CD8-positive, alpha-beta memory T cell (primary cell): ENCODE measurements at regions not wholly inside any gene's neighbourhood (a gene's known extent, or its start where the extent isn't known, plus 50 kb on each side); places are given as distances from the start of the nearest gene placed in this dataset.
A peak's percentile ranks its signal among the peaks of the same experiment; 100 is the strongest.

Experiments used
- CTCF ChIA-PET: fragments of 350-600 bp; sonication (Branson Sonifier 250); formaldehyde crosslinking; loops from one replicate; lab custom pipeline; 2021; ENCODE audit warnings: antibody characterized with exemption; lab: Charles Lee
- POLR2A ChIA-PET: fragments of 350-600 bp; sonication (Branson Sonifier 250); formaldehyde crosslinking; loops from one replicate; lab custom pipeline; 2021; ENCODE audit warnings: antibody characterized with exemption; lab: Charles Lee
- DNase-seq, 5 donors: peaks; one replicate each; pipeline versions ENCODE4 v3.0.0 to v3.0.0-alpha.2; 2020 to 2022; ENCODE audit warnings: mixed read lengths in 1 of 5
- H3K27ac ChIP-seq: one replicate; pipeline ENCODE4 v1.7.0; 2013; ENCODE audit warnings: low read depth, mild to moderate bottlenecking, low read length, moderate library complexity
- H3K27me3 ChIP-seq: 2 replicates; pipeline ENCODE4 v1.7.0; 2013; ENCODE audit warnings: low read length, mild to moderate bottlenecking; ENCODE audit not compliant: insufficient read depth, poor library complexity, severe bottlenecking
- H3K36me3 ChIP-seq: 2 replicates; pipeline ENCODE4 v1.7.0; 2013; ENCODE audit warnings: mild to moderate bottlenecking, low read length, moderate library complexity; ENCODE audit not compliant: insufficient read depth
- H3K4me1 ChIP-seq: 2 replicates; pipeline ENCODE4 v1.7.0; 2013; ENCODE audit warnings: mild to moderate bottlenecking, low read length, moderate library complexity; ENCODE audit not compliant: insufficient read depth
- H3K4me3 ChIP-seq: 2 replicates; pipeline ENCODE4 v1.7.0; 2013; ENCODE audit warnings: mild to moderate bottlenecking, low read length
- H3K9me3 ChIP-seq: 2 replicates; pipeline ENCODE4 v1.7.0; 2013; ENCODE audit warnings: mild to moderate bottlenecking, low read length
- H3K27ac Mint-ChIP-seq, 8 donors: one replicate each; pipeline ENCODE4 v1.8.0; 2020 to 2021; ENCODE audit warnings: mixed read lengths in 8 of 8, mild to moderate bottlenecking in 6 of 8, inconsistent platforms in 3 of 8, moderate library complexity in 3 of 8
- H3K27me3 Mint-ChIP-seq, 2 donors: one replicate each; pipeline ENCODE4 v1.8.0; 2020 to 2021; ENCODE audit warnings: mixed read lengths in 2 of 2, mild to moderate bottlenecking in 1 of 2, moderate library complexity in 1 of 2
- H3K36me3 Mint-ChIP-seq, 3 donors: one replicate each; pipeline ENCODE4 v1.8.0; 2020 to 2021; ENCODE audit warnings: mixed read lengths in 3 of 3, inconsistent platforms in 1 of 3, mild to moderate bottlenecking in 1 of 3
- H3K4me1 Mint-ChIP-seq, 3 donors: one replicate each; pipeline ENCODE4 v1.8.0; 2020 to 2021; ENCODE audit warnings: mixed read lengths in 3 of 3, inconsistent platforms in 1 of 3, mild to moderate bottlenecking in 1 of 3
- H3K4me3 Mint-ChIP-seq, 7 donors: one replicate each; pipeline ENCODE4 v1.8.0; 2020 to 2021; ENCODE audit warnings: mixed read lengths in 7 of 7, mild to moderate bottlenecking in 6 of 7, moderate library complexity in 4 of 7, inconsistent platforms in 2 of 7
- H3K9me3 Mint-ChIP-seq, 5 donors: one replicate each; pipeline ENCODE4 v1.8.0; 2020 to 2022; ENCODE audit warnings: mixed read lengths in 5 of 5, mild to moderate bottlenecking in 3 of 5, moderate library complexity in 2 of 5, inconsistent platforms in 1 of 5

GRCh38 chr2:81078631-81079030 is 774.1 kb upstream of the LRRTM1 start:
- Mint-ChIP-seq H3K27me3 (no peaks in the 10 kb centered on the region), H3K9me3 (peaks cover 2 to 55% (median 11%) of the 10 kb centered on the region in 5 donors), H3K27ac (no peak overlapping the region), H3K4me3 (no peak overlapping the region), H3K4me1 (no peaks in the 10 kb centered on the region), H3K36me3 (no peaks in the 10 kb centered on the region)
- Histone ChIP-seq H3K36me3 (no peaks in the 10 kb centered on the region), H3K9me3 (no peaks in the 10 kb centered on the region), H3K4me1 (no peaks in the 10 kb centered on the region), H3K27me3 (no peaks in the 10 kb centered on the region), H3K27ac (no peak overlapping the region), H3K4me3 (no peak overlapping the region)
- no peak for DNase-seq
- POLR2A ChIA-PET, result no interaction called here
- CTCF ChIA-PET, result no interaction called here

- H3K36me3 Mint-ChIP-seq, result no peaks in the 10 kb centered on the region
- no peak for DNase-seq
- H3K4me1 Mint-ChIP-seq, result no peaks in the 10 kb centered on the region
- ChIA-PET CTCF (no interaction called here), POLR2A (no interaction called here)
- no peak overlapping the region for H3K27ac Mint-ChIP-seq
- H3K4me3 Mint-ChIP-seq, result no peak overlapping the region
- Histone ChIP-seq H3K4me1 (no peaks in the 10 kb centered on the region), H3K9me3 (no peaks in the 10 kb centered on the region), H3K27ac (no peak overlapping the region), H3K4me3 (no peak overlapping the region), H3K27me3 (no peaks in the 10 kb centered on the region), H3K36me3 (no peaks in the 10 kb centered on the region)
- H3K27me3 Mint-ChIP-seq, result no peaks in the 10 kb centered on the region
- H3K9me3 Mint-ChIP-seq, result peaks cover 2 to 53% (median 11%) of the 10 kb centered on the region in 5 donors
These were observed 773.5 kb upstream of the LRRTM1 start for GRCh38 chr2:81078102-81078501.

- no peaks in the 10 kb centered on the region for H3K36me3 Mint-ChIP-seq
- Histone ChIP-seq H3K27ac (no peak overlapping the region), H3K9me3 (no peaks in the 10 kb centered on the region), H3K4me1 (no peaks in the 10 kb centered on the region), H3K4me3 (no peak overlapping the region), H3K36me3 (no peaks in the 10 kb centered on the region), H3K27me3 (no peaks in the 10 kb centered on the region)
- ChIA-PET POLR2A (no interaction called here), CTCF (no interaction called here)
- no peak overlapping the region for H3K4me3 Mint-ChIP-seq
- H3K27me3 Mint-ChIP-seq, result no peaks in the 10 kb centered on the region
- no peak for DNase-seq
- H3K4me1 Mint-ChIP-seq, result no peaks in the 10 kb centered on the region
- no peak overlapping the region for H3K27ac Mint-ChIP-seq
- H3K9me3 Mint-ChIP-seq, result peaks cover 4 to 50% (median 11%) of the 10 kb centered on the region in 5 donors
These were observed 772.8 kb upstream of the LRRTM1 start for GRCh38 chr2:81077396-81077795.

GRCh38 chr2:81073412-81073811 is 768.9 kb upstream of the LRRTM1 start:
- no peak overlapping the region for H3K4me3 Mint-ChIP-seq

GRCh38 chr2:81068144-81068543 is 763.6 kb upstream of the LRRTM1 start:
- H3K27ac ChIP-seq, result no peak overlapping the region
- no peaks in the 10 kb centered on the region for H3K4me1 ChIP-seq
- ChIA-PET POLR2A (no interaction called here), CTCF (no interaction called here)
- H3K9me3 ChIP-seq, result no peaks in the 10 kb centered on the region
- Mint-ChIP-seq H3K4me1 (no peaks in the 10 kb centered on the region), H3K27ac (no peak overlapping the region), H3K27me3 (no peaks in the 10 kb centered on the region), H3K36me3 (no peaks in the 10 kb centered on the region), H3K9me3 (peaks cover 4 to 31% (median 17%) of the 10 kb centered on the region in 5 donors), H3K4me3 (no peak overlapping the region)
- DNase-seq, result no peak
- H3K36me3 ChIP-seq, result no peaks in the 10 kb centered on the region
- H3K4me3 ChIP-seq, result no peak overlapping the region
- no peaks in the 10 kb centered on the region for H3K27me3 ChIP-seq

More at GRCh38 chr2:81073412-81073811, 768.9 kb upstream of the LRRTM1 start:
- H3K4me1 ChIP-seq, result no peaks in the 10 kb centered on the region
- H3K27me3 ChIP-seq, result no peaks in the 10 kb centered on the region
- H3K9me3 ChIP-seq, result no peaks in the 10 kb centered on the region
- no peaks in the 10 kb centered on the region for H3K27me3 Mint-ChIP-seq
- no peaks in the 10 kb centered on the region for H3K4me1 Mint-ChIP-seq
- peaks cover 0 to 27% (median 7%) of the 10 kb centered on the region in 5 donors for H3K9me3 Mint-ChIP-seq
- H3K36me3 ChIP-seq, result no peaks in the 10 kb centered on the region
- no peak overlapping the region for H3K27ac ChIP-seq
- POLR2A ChIA-PET, result no interaction called here
- CTCF ChIA-PET, result no interaction called here
- H3K4me3 ChIP-seq, result no peak overlapping the region
- no peak for DNase-seq
- no peak overlapping the region for H3K27ac Mint-ChIP-seq
- no peaks in the 10 kb centered on the region for H3K36me3 Mint-ChIP-seq

GRCh38 chr2:81061016-81061415 is 756.5 kb upstream of the LRRTM1 start:
- H3K27me3 ChIP-seq, result no peaks in the 10 kb centered on the region
- no peaks in the 10 kb centered on the region for H3K36me3 ChIP-seq
- no peak overlapping the region for H3K4me3 ChIP-seq
- no peaks in the 10 kb centered on the region for H3K4me1 ChIP-seq
- DNase-seq, result no peak
- ChIA-PET CTCF (no interaction called here), POLR2A (no interaction called here)
- no peaks in the 10 kb centered on the region for H3K9me3 ChIP-seq
- H3K9me3 Mint-ChIP-seq, result peaks cover 9 to 49% (median 20%) of the 10 kb centered on the region in 5 donors
- no peak overlapping the region for H3K27ac Mint-ChIP-seq
- H3K4me3 Mint-ChIP-seq, result no peak overlapping the region
- H3K27ac ChIP-seq, result no peak overlapping the region
- H3K36me3 Mint-ChIP-seq, result no peaks in the 10 kb centered on the region
- H3K4me1 Mint-ChIP-seq, result no peaks in the 10 kb centered on the region
- no peaks in the 10 kb centered on the region for H3K27me3 Mint-ChIP-seq

- Histone ChIP-seq H3K27ac (no peak overlapping the region), H3K4me3 (no peak overlapping the region), H3K9me3 (no peaks in the 10 kb centered on the region), H3K36me3 (no peaks in the 10 kb centered on the region), H3K27me3 (no peaks in the 10 kb centered on the region), H3K4me1 (no peaks in the 10 kb centered on the region)
- DNase-seq, result no peak
- no peaks in the 10 kb centered on the region for H3K36me3 Mint-ChIP-seq
- ChIA-PET POLR2A (no interaction called here), CTCF (no interaction called here)
- peak overlapping the region in 1 of 8 donors; percentile 10 for H3K27ac Mint-ChIP-seq
- no peaks in the 10 kb centered on the region for H3K4me1 Mint-ChIP-seq
- peaks cover 6 to 57% (median 16%) of the 10 kb centered on the region in 5 donors for H3K9me3 Mint-ChIP-seq
- no peaks in the 10 kb centered on the region for H3K27me3 Mint-ChIP-seq
- no peak overlapping the region for H3K4me3 Mint-ChIP-seq
These were observed 746.1 kb upstream of the LRRTM1 start for GRCh38 chr2:81050580-81051095.

GRCh38 chr2:81043681-81044080 is 739.1 kb upstream of the LRRTM1 start:
- no peaks in the 10 kb centered on the region for H3K9me3 ChIP-seq
- CTCF ChIA-PET, result interaction anchor here (1.0 to 1.5 kb wide), 2 partner anchors 8 to 10 kb away, joined by 3 read pairs; no protein-coding TSS in a partner anchor
- POLR2A ChIA-PET, result no interaction called here
- no peak for DNase-seq
- no peak overlapping the region for H3K27ac ChIP-seq
- no peaks in the 10 kb centered on the region for H3K36me3 ChIP-seq
- Mint-ChIP-seq H3K27ac (no peak overlapping the region), H3K9me3 (peaks cover 6 to 52% (median 14%) of the 10 kb centered on the region in 5 donors), H3K27me3 (no peaks in the 10 kb centered on the region), H3K36me3 (no peaks in the 10 kb centered on the region), H3K4me3 (no peak overlapping the region), H3K4me1 (no peaks in the 10 kb centered on the region)
- H3K27me3 ChIP-seq, result no peaks in the 10 kb centered on the region
- H3K4me1 ChIP-seq, result no peaks in the 10 kb centered on the region
- H3K4me3 ChIP-seq, result no peak overlapping the region
